NCI-H226 (cell line): ENCODE measurements at regions not wholly inside any gene's neighbourhood (a gene's known extent, or its start where the extent isn't known, plus 50 kb on each side); places are given as distances from the start of the nearest gene placed in this dataset.

Experiments used
- DNase-seq: peaks from one replicate; pipeline ENCODE4 v3.0.0-alpha.2; 2015

GRCh38 chr4:128384091-128384520, 96.5 kb upstream of the PGRMC2 start:
- peak; percentile 30 for DNase-seq

GRCh38 chr4:128381748-128382559, 94.3 kb upstream of the PGRMC2 start:
- no peak for DNase-seq

GRCh38 chr4:128380306-128380705, 92.7 kb upstream of the PGRMC2 start:
- DNase-seq, result no peak

GRCh38 chr4:128379860-128380259, 92.2 kb upstream of the PGRMC2 start:
- peak; percentile 7 for DNase-seq

GRCh38 chr4:128378668-128379067, 91.1 kb upstream of the PGRMC2 start:
- no peak for DNase-seq

- DNase-seq, result no peak
Observed at GRCh38 chr4:128376958-128377357, 89.3 kb upstream of the PGRMC2 start.

- DNase-seq, result no peak
Observed at GRCh38 chr4:128376303-128376702, 88.7 kb upstream of the PGRMC2 start.

- DNase-seq, result no peak
Observed at GRCh38 chr4:128373628-128374027, 86.0 kb upstream of the PGRMC2 start.

- DNase-seq, result no peak
Observed at GRCh38 chr4:128371876-128372275, 84.3 kb upstream of the PGRMC2 start.

GRCh38 chr4:128371001-128371777, 83.6 kb upstream of the PGRMC2 start:
- DNase-seq, result no peak

- no peak for DNase-seq
Observed at GRCh38 chr4:128366212-128366611, 78.6 kb upstream of the PGRMC2 start.

- DNase-seq, result no peak
Observed at GRCh38 chr4:128364565-128364964, 77.0 kb upstream of the PGRMC2 start.

GRCh38 chr4:128363966-128364365, 76.4 kb upstream of the PGRMC2 start:
- no peak for DNase-seq

- no peak for DNase-seq
Observed at GRCh38 chr4:128362760-128363159, 75.1 kb upstream of the PGRMC2 start.

GRCh38 chr4:128359422-128359821, 71.8 kb upstream of the PGRMC2 start:
- no peak for DNase-seq

GRCh38 chr4:128358913-128359279, 71.3 kb upstream of the PGRMC2 start:
- no peak for DNase-seq

- peak; percentile 86 for DNase-seq
Observed at GRCh38 chr4:128358231-128358912, 70.8 kb upstream of the PGRMC2 start.

GRCh38 chr4:128357286-128357685, 69.7 kb upstream of the PGRMC2 start:
- DNase-seq, result no peak

- DNase-seq, result peak; percentile 53
Observed at GRCh38 chr4:128355305-128355704, 67.7 kb upstream of the PGRMC2 start.

- peak; percentile 90 for DNase-seq
Observed at GRCh38 chr4:128354205-128354821, 66.7 kb upstream of the PGRMC2 start.

- peak; percentile 24 for DNase-seq
Observed at GRCh38 chr4:128353791-128354190, 66.2 kb upstream of the PGRMC2 start.

- DNase-seq, result no peak
Observed at GRCh38 chr4:128351502-128351901, 63.9 kb upstream of the PGRMC2 start.

- no peak for DNase-seq
Observed at GRCh38 chr4:128350449-128351045, 62.9 kb upstream of the PGRMC2 start.
